ENCODE measurements at regions not wholly inside any gene's neighbourhood (a gene's known extent, or its start where the extent isn't known, plus 50 kb on each side); places are given as distances from the start of the nearest gene placed in this dataset.

DNA sequence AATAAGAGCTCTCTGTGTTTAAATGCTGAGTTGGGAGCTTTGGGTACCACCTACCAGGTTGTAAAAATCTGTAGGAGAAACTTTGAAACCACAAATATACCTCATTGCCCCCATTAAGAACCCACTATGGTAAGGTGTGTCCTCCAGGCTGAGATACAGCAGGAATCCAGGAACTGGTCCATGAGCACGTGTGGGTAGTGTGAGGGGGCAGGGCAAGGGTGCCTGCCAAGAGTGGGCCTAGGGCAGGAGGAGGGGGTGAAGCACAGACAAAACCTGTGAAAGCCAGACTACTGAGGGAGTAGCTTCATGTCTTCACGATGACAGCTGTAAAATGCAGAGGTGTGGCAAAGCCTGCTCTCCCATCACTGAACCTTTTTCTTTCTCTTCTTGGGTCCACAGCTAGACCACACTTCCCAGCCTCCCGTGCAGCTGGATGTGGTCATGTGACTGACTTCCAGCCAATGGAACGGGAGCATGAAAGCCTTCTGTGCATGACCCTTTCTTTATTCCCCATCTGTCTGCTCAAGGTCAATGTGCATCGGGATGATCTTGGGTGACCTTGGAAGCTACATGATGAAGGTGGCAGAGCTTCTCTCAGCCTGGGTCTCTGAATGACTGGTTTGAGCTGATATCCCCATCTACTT, 51.1 kb upstream of the POMGNT2 start:
- TF ChIP-seq, protein P1, sequence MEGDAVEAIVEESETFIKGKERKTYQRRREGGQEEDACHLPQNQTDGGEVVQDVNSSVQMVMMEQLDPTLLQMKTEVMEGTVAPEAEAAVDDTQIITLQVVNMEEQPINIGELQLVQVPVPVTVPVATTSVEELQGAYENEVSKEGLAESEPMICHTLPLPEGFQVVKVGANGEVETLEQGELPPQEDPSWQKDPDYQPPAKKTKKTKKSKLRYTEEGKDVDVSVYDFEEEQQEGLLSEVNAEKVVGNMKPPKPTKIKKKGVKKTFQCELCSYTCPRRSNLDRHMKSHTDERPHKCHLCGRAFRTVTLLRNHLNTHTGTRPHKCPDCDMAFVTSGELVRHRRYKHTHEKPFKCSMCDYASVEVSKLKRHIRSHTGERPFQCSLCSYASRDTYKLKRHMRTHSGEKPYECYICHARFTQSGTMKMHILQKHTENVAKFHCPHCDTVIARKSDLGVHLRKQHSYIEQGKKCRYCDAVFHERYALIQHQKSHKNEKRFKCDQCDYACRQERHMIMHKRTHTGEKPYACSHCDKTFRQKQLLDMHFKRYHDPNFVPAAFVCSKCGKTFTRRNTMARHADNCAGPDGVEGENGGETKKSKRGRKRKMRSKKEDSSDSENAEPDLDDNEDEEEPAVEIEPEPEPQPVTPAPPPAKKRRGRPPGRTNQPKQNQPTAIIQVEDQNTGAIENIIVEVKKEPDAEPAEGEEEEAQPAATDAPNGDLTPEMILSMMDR (IDR thresholded peaks at IDR 0.05; ENCODE audit: extremely low read depth in 1 of 2, insufficient read depth in 1 of 2, low read depth in 1 of 2, low read length in 2 of 2): no peak
- TF ChIP-seq POLR2A (IDR thresholded peaks at IDR 0.05; ENCODE audit: low read depth, low read length) (no peak), POLR2AphosphoS5 (IDR thresholded peaks at IDR 0.05; ENCODE audit: insufficient read depth, low read depth, low read length) (no peak), MYC (IDR thresholded peaks at IDR 0.05; ENCODE audit: low read depth, low read length) (no peak), EZH2 (IDR thresholded peaks at IDR 0.05; ENCODE audit: borderline replicate concordance, low read depth, low read length, severe bottlenecking) (no peak), JUN (IDR thresholded peaks at IDR 0.05; ENCODE audit: borderline replicate concordance, insufficient read depth, insufficient read length, low read depth) (no peak), GATA2 (IDR thresholded peaks at IDR 0.05; ENCODE audit: insufficient read depth, insufficient read length, low read depth, low read length) (no peak), FOS (IDR thresholded peaks at IDR 0.05; ENCODE audit: borderline replicate concordance, insufficient read depth, low read length) (no peak)
- TF ChIP-seq, protein P2, sequence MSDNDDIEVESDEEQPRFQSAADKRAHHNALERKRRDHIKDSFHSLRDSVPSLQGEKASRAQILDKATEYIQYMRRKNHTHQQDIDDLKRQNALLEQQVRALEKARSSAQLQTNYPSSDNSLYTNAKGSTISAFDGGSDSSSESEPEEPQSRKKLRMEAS (IDR thresholded peaks at IDR 0.05; ENCODE audit: insufficient read depth, insufficient read length): no peak
